HUES6 (cell line): ENCODE measurements at regions not wholly inside any gene's neighbourhood (a gene's known extent, or its start where the extent isn't known, plus 50 kb on each side); places are given as distances from the start of the nearest gene placed in this dataset.
"Not testable (repeated sequence)": the region's sequence is repeated elsewhere in the genome, so short reads cannot be mapped to it uniquely, and the experiment has no call there.

ENCODE experiments used
- H3K27ac ChIP-seq: 2 replicates; pipeline ENCODE4 v1.7.0; 2013; ENCODE audit warnings: low read depth, mild to moderate bottlenecking, low read length, inconsistent platforms
- H3K27me3 ChIP-seq: 2 replicates; pipeline ENCODE4 v1.6.1; 2013; ENCODE audit warnings: low read length; ENCODE audit not compliant: control insufficient read depth, insufficient read depth
- H3K36me3 ChIP-seq: 2 replicates; pipeline ENCODE4 v1.6.1; 2013; ENCODE audit warnings: low read length; ENCODE audit not compliant: control insufficient read depth, insufficient read depth
- H3K4me1 ChIP-seq: 2 replicates; pipeline ENCODE4 v1.6.1; 2013; ENCODE audit warnings: low read length; ENCODE audit not compliant: control insufficient read depth, insufficient read depth
- H3K4me3 ChIP-seq: 2 replicates; pipeline ENCODE4 v1.5.1; 2013; ENCODE audit warnings: low read depth, low read length
- H3K9ac ChIP-seq: one replicate; pipeline ENCODE4 v1.6.1; 2013; ENCODE audit warnings: mild to moderate bottlenecking, low read length
- H3K9me3 ChIP-seq: 2 replicates; pipeline ENCODE4 v1.6.1; 2013; ENCODE audit warnings: low read depth, low read length; ENCODE audit not compliant: control insufficient read depth, insufficient read depth

GRCh38 chr10:8280946-8281345 is 226.5 kb downstream of the GATA3 start:
- H3K9ac ChIP-seq, result no peak overlapping the region
- no peaks in the 10 kb centered on the region for H3K9me3 ChIP-seq
- H3K4me3 ChIP-seq, result no peak overlapping the region
- H3K4me1 ChIP-seq, result no peaks in the 10 kb centered on the region
- no peaks in the 10 kb centered on the region for H3K36me3 ChIP-seq
- no peaks in the 10 kb centered on the region for H3K27me3 ChIP-seq
- H3K27ac ChIP-seq, result no peak overlapping the region

DNA sequence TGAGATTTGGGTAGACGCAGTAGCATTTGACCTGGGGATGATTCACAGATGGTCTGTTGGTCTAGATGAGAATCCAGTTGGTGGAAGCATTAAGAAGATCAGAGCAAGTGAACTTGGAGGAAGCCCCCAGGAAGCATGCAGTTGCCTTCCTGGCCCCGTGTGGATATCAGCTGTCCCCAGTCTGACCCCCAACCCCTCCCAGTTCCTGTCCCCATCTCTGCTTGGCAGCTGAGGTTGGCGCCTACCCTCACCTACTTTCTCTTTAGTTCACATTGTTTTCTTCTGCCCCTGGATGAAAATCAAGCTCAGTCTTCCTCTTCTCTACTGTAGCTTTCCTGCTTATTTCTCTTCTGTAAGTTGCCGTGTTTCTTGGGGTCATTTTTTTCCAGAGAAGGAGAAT is 227.9 kb downstream of the GATA3 start:
- H3K36me3 ChIP-seq, result no peaks in the 10 kb centered on the region
- H3K9me3 ChIP-seq, result no peaks in the 10 kb centered on the region
- H3K9ac ChIP-seq, result no peak overlapping the region
- H3K4me1 ChIP-seq, result no peaks in the 10 kb centered on the region
- H3K4me3 ChIP-seq, result no peak overlapping the region
- no peak overlapping the region for H3K27ac ChIP-seq
- H3K27me3 ChIP-seq, result no peaks in the 10 kb centered on the region

DNA sequence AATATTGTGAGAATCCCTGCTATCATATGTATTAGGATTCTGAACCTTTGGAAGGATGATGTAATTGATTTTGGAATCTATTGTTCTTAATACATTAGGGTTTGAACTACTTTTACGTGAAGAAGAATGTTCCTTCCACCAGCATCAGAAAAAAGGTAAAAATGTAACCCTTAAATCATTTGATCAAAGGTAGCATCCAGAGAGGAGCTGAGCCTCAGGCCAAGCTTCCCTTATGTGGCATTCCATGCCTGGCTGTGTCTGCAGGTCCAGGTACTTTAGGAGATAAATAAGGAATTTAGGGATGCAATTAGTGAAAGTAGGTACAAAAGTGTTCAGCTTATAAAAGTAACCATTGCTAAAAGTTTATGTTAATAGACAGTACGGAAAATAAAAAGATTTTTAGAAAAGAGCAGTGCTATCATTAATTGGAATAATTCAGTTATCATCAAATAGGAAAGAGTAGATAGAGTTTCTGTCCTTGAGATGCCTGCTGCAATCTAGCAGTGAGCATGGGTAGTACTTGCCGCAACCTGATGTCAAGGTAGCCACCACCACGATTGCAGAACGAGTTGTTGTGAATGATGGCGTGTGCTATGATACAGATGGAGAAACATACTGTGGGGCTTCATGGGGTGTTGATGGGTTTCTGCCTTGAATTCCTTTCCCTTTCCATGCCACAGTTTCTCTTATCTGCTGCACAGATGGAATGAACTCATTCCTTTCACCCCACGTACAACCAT is 228.8 kb downstream of the GATA3 start:
- Histone ChIP-seq H3K4me1 (no peaks in the 10 kb centered on the region; the same call in 1 of the 2 replicates), H3K9me3 (no peaks in the 10 kb centered on the region), H3K27ac (no peak overlapping the region), H3K4me3 (no peak overlapping the region), H3K36me3 (no peaks in the 10 kb centered on the region), H3K27me3 (no peaks in the 10 kb centered on the region), H3K9ac (no peak overlapping the region)

DNA sequence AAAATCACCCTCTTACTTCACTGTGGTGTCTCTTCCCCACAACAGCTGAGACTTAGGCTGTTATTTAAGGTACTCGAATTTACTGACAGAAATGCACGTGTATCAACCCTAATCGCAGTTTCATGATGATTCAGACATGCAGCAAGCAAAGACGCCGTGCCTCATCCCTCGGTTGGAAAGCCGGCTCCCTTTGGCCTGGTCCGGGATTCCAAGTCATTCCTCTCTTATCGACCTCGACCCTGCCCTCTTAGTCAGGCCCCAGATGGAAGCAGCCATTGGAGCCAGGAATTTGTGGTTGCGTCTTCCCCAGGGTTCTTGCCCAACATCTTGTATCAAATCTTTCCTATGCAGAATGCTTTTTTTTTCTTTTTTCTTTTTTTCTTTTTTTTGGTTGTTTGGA is 229.5 kb downstream of the GATA3 start:
- Histone ChIP-seq H3K36me3 (no peaks in the 10 kb centered on the region), H3K27me3 (no peaks in the 10 kb centered on the region), H3K9ac (no peak overlapping the region), H3K4me3 (no peak overlapping the region), H3K27ac (no peak overlapping the region), H3K9me3 (no peaks in the 10 kb centered on the region), H3K4me1 (peaks cover 2% of the 10 kb centered on the region)

DNA sequence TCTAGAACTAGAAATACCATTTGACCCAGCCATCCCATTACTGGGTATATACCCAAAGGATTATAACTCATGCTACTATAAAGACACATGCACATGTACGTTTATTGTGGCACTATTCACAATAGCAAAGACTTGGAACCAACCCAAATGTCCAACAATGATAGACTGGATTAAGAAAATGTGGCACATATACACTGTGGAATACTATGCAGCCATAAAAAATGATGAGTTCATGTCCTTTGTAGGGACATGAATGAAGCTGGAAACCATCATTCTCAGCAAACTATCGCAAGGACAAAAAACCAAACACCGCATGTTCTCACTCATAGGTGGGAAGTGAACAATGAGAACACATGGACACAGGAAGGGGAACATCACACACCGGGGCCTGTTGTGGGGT is 231.5 kb downstream of the GATA3 start:
- not testable (repeated sequence) for H3K36me3 ChIP-seq, H3K9me3 ChIP-seq, H3K9ac ChIP-seq, H3K4me3 ChIP-seq, H3K27ac ChIP-seq, H3K27me3 ChIP-seq
- peaks cover 14% of the 10 kb centered on the region for H3K4me1 ChIP-seq

DNA sequence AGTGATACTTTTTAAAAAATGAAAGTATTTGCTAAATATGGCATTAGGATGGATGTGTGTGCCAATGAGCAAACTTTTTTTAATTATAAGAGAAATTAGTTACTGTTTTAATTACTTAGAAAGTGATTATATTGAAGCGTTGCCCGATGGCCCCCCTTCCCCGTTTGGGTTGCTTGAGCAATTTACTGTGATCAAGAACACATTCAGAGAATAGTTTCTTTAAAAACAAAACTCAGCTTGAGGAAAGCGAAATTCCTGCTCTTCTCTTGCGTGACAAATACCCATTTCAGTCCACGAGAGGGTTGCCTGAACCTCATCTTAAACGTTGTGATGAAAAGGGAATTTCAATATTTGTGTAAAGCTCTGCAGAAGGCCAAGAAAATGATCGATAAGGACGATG is 234.1 kb downstream of the GATA3 start:
- H3K9me3 ChIP-seq, result no peaks in the 10 kb centered on the region
- peaks cover 14% of the 10 kb centered on the region for H3K4me1 ChIP-seq
- no peak overlapping the region for H3K9ac ChIP-seq
- H3K4me3 ChIP-seq, result no peak overlapping the region
- no peaks in the 10 kb centered on the region for H3K36me3 ChIP-seq
- no peaks in the 10 kb centered on the region for H3K27me3 ChIP-seq
- H3K27ac ChIP-seq, result no peak overlapping the region

DNA sequence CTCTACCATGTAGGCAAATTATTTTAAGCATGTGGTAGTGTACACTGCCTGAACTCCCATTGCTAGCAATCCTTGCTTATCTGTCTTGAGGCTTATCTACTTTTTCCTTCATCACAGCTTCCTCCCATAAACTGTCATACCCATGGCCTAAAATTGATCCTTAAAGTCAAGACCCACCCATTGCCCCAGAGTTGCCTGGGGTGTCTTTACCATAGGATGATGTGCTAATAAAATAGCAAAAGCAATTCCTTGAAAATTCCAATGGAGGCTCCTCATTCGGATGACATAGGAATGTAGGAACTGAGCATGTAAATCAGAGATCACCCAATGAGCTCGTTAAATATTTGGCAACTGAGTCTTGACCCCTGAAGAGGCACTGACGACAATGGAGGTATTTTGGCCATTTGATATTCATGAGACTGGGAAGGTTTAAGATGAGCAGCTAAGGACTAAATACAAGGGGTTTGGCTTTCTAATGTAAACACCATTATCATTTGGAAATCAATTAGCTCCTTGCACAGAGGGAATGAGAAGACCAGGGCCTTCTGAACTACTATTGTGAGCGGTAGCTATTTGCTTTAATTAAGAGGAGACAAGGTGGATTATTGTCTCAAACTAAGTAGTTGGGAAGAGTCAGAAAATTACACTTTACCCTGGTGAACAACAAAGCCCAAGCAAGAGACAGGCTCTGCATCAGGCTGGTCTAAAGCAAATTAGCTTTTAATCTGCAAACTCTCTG is 234.9 kb downstream of the GATA3 start:
- no peaks in the 10 kb centered on the region for H3K27me3 ChIP-seq
- H3K9ac ChIP-seq, result no peak overlapping the region
- no peak overlapping the region for H3K4me3 ChIP-seq
- H3K27ac ChIP-seq, result no peak overlapping the region
- peaks cover 14% of the 10 kb centered on the region for H3K4me1 ChIP-seq
- H3K36me3 ChIP-seq, result no peaks in the 10 kb centered on the region
- no peaks in the 10 kb centered on the region for H3K9me3 ChIP-seq

DNA sequence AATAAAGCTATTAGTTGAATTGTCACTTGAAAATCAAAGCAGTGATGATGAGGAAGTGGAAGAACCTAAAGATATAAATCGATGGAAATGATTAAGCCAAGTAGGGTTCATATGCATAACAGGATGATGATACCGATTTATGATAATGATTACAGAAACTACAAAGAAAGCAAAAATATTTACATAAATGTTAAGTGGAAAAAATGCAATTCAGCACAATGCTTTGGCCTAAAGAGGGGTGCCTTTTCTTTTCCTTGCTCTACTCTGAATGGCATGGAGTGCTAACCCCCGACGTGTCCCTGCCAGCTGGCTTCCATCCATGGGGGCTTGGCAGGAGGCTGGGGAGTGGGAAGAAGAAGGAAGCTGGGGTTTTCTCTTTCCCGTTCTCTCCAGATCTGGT is 240.3 kb downstream of the GATA3 start:
- Histone ChIP-seq H3K36me3 (no peaks in the 10 kb centered on the region), H3K27me3 (peaks cover 33% of the 10 kb centered on the region), H3K4me1 (peaks cover 15% of the 10 kb centered on the region), H3K4me3 (no peak overlapping the region), H3K9ac (no peak overlapping the region), H3K9me3 (no peaks in the 10 kb centered on the region), H3K27ac (no peak overlapping the region)

DNA sequence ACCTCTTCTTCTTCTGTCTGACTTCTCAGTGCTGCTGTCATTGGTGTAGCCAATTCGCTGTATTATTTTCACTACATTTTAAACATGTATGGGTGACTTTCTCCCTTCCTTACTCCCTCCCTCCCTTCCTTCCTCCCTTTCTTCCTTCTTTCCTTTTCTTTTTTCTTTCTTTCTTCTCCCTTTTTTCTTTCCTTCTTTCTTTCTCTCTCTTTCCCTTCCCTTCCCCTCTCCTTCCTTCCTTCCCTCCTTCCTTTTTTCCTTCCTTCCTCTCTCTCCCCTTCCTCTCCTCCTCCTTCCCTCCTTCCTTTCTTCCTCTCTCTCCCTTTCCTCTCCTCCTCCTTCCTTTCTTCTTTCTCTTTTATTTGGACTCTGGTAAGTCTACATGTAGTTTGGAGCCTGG is 240.8 kb downstream of the GATA3 start:
- peaks cover 11% of the 10 kb centered on the region for H3K4me1 ChIP-seq
- no peak overlapping the region for H3K27ac ChIP-seq
- no peaks in the 10 kb centered on the region for H3K9me3 ChIP-seq
- H3K4me3 ChIP-seq, result no peak overlapping the region
- H3K36me3 ChIP-seq, result no peaks in the 10 kb centered on the region
- H3K9ac ChIP-seq, result no peak overlapping the region
- H3K27me3 ChIP-seq, result peaks cover 33% of the 10 kb centered on the region

GRCh38 chr10:8296090-8296733 is 241.7 kb downstream of the GATA3 start:
- Histone ChIP-seq H3K9me3 (no peaks in the 10 kb centered on the region), H3K27me3 (peaks cover 33% of the 10 kb centered on the region), H3K36me3 (no peaks in the 10 kb centered on the region), H3K27ac (no peak overlapping the region), H3K9ac (peak overlapping the region; percentile 14), H3K4me1 (peaks cover 11% of the 10 kb centered on the region), H3K4me3 (peak overlapping the region; percentile 51)

DNA sequence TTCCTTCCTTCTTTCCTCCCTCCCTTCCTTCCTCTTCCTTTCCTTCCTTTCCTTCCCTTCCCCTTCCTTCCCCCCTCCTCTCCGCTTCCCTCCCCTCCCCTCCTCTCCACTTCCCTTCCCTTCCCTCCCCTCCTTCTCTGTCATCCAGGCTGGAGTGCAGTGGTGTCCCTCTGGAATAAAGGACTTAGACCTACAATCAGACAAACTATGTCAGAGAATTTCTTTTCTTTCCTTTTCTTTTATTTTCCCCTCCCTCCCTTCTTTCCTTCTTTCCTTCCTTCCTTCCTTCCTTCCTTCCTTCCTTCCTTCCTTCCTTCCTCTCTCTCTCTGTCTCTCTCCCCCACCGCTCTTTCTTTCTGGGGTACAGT is 242.2 kb downstream of the GATA3 start:
- Histone ChIP-seq H3K4me1 (peaks cover 11% of the 10 kb centered on the region), H3K9me3 (no peaks in the 10 kb centered on the region), H3K4me3 (peak overlapping the region; percentile 51), H3K36me3 (no peaks in the 10 kb centered on the region), H3K27me3 (peaks cover 33% of the 10 kb centered on the region), H3K9ac (no peak overlapping the region), H3K27ac (no peak overlapping the region)
